H1 (cell line): ENCODE measurements at regions not wholly inside any gene's neighbourhood (a gene's known extent, or its start where the extent isn't known, plus 50 kb on each side); places are given as distances from the start of the nearest gene placed in this dataset.

Experiments
- BACH1 ChIP-seq: IDR thresholded peaks from 2 replicates; pipeline ENCODE4 v1.6.1; 2012; ENCODE audit warnings: low read length, improper control_type of control experiment
- CTCF ChIP-seq, 3 experiments: IDR thresholded peaks; 1 replicate in 2 of 3; 2 replicates in 1 of 3; pipeline versions ENCODE4 v1.5.1 to v1.6.1; 2011; ENCODE audit warnings: low read length in 3 of 3, mild to moderate bottlenecking in 3 of 3, inconsistent platforms in 2 of 3, low read depth in 1 of 3, moderate library complexity in 1 of 3; ENCODE audit not compliant: insufficient read depth in 1 of 3; ENCODE audit errors: control extremely low read depth in 1 of 3

GRCh38 chr3:176190755-176191154 lies 1006.5 kb downstream of the TBL1XR1 start (continued):
- TF ChIP-seq CTCF (IDR thresholded peaks at IDR 0.05; ENCODE audit: control extremely low read depth in 1 of 3, insufficient read depth in 1 of 3, low read depth in 1 of 3, low read length in 3 of 3) (no peak), BACH1 (no peak)
